ENCODE measurements at regions not wholly inside any gene's neighbourhood (a gene's known extent, or its start where the extent isn't known, plus 50 kb on each side); places are given as distances from the start of the nearest gene placed in this dataset.

GRCh38 chrX:42028109-42028508, 104.8 kb upstream of the CASK start:
- H3F3A ChIP-seq (ENCODE audit: insufficient read depth): no peaks in the 10 kb centered on the region
- H3K79me2 ChIP-seq (ENCODE audit: insufficient read depth, low read length): no peaks in the 10 kb centered on the region
- H3K4me3 ChIP-seq (ENCODE audit: insufficient read depth, low read length, poor library complexity, severe bottlenecking): no peak overlapping the region
- no peaks in the 10 kb centered on the region for H4K20me1 ChIP-seq (ENCODE audit: low read depth, low read length)
- TF ChIP-seq CTCF (IDR thresholded peaks at IDR 0.05; ENCODE audit: insufficient read depth, low read length, poor library complexity, severe bottlenecking) (no peak), EZH2phosphoT487 (conservative IDR thresholded peaks at IDR 0.05; ENCODE audit: low read length) (no peak)
- no peak overlapping the region for H2AFZ ChIP-seq (ENCODE audit: low read depth, low read length, severe bottlenecking)
- no peaks in the 10 kb centered on the region for H3K36me3 ChIP-seq (ENCODE audit: low read length)
- H3K9me2 ChIP-seq (replicated peaks; ENCODE audit: insufficient read depth, low read length): no peaks in the 10 kb centered on the region
- no peak overlapping the region for H3K27ac ChIP-seq (ENCODE audit: low read depth, low read length)
- H3K9ac ChIP-seq (ENCODE audit: low read length): no peak overlapping the region
- no peaks in the 10 kb centered on the region for H3K9me3 ChIP-seq (ENCODE audit: insufficient read depth, low read length)
- no peaks in the 10 kb centered on the region for H3K27me3 ChIP-seq (ENCODE audit: low read length)
- H3K4me2 ChIP-seq (ENCODE audit: low read depth, low read length, poor library complexity, severe bottlenecking): no peak overlapping the region

- H3K9me3 ChIP-seq (ENCODE audit: insufficient read depth, low read length): no peaks in the 10 kb centered on the region
- H2AFZ ChIP-seq (ENCODE audit: low read depth, low read length, severe bottlenecking): no peak overlapping the region
- no peaks in the 10 kb centered on the region for H3F3A ChIP-seq (ENCODE audit: insufficient read depth)
- no peaks in the 10 kb centered on the region for H3K27me3 ChIP-seq (ENCODE audit: low read length)
- H3K27ac ChIP-seq (ENCODE audit: low read depth, low read length): no peak overlapping the region
- H3K79me2 ChIP-seq (ENCODE audit: insufficient read depth, low read length): no peaks in the 10 kb centered on the region
- no peak overlapping the region for H3K9ac ChIP-seq (ENCODE audit: low read length)
- H3K36me3 ChIP-seq (ENCODE audit: low read length): no peaks in the 10 kb centered on the region
- no peaks in the 10 kb centered on the region for H4K20me1 ChIP-seq (ENCODE audit: low read depth, low read length)
- TF ChIP-seq EZH2phosphoT487 (conservative IDR thresholded peaks at IDR 0.05; ENCODE audit: low read length): no peak
- TF ChIP-seq CTCF (IDR thresholded peaks at IDR 0.05; ENCODE audit: insufficient read depth, low read length, poor library complexity, severe bottlenecking): no peak
- no peaks in the 10 kb centered on the region for H3K9me2 ChIP-seq (replicated peaks; ENCODE audit: insufficient read depth, low read length)
- no peak overlapping the region for H3K4me2 ChIP-seq (ENCODE audit: low read depth, low read length, poor library complexity, severe bottlenecking)
- H3K4me3 ChIP-seq (ENCODE audit: insufficient read depth, low read length, poor library complexity, severe bottlenecking): no peak overlapping the region
These were observed 104.1 kb upstream of the CASK start for GRCh38 chrX:42027367-42028000.

GRCh38 chrX:42025861-42026260, 102.5 kb upstream of the CASK start:
- H3K79me2 ChIP-seq (ENCODE audit: insufficient read depth, low read length): no peaks in the 10 kb centered on the region
- H3K27ac ChIP-seq (ENCODE audit: low read depth, low read length): no peak overlapping the region
- no peak overlapping the region for H3K4me2 ChIP-seq (ENCODE audit: low read depth, low read length, poor library complexity, severe bottlenecking)
- no peaks in the 10 kb centered on the region for H3K9me3 ChIP-seq (ENCODE audit: insufficient read depth, low read length)
- H4K20me1 ChIP-seq (ENCODE audit: low read depth, low read length): no peaks in the 10 kb centered on the region
- no peaks in the 10 kb centered on the region for H3K9me2 ChIP-seq (replicated peaks; ENCODE audit: insufficient read depth, low read length)
- no peak overlapping the region for H2AFZ ChIP-seq (ENCODE audit: low read depth, low read length, severe bottlenecking)
- H3K36me3 ChIP-seq (ENCODE audit: low read length): no peaks in the 10 kb centered on the region
- no peaks in the 10 kb centered on the region for H3F3A ChIP-seq (ENCODE audit: insufficient read depth)
- no peak for TF ChIP-seq CTCF (IDR thresholded peaks at IDR 0.05; ENCODE audit: insufficient read depth, low read length, poor library complexity, severe bottlenecking)
- TF ChIP-seq EZH2phosphoT487 (conservative IDR thresholded peaks at IDR 0.05; ENCODE audit: low read length): no peak
- no peaks in the 10 kb centered on the region for H3K27me3 ChIP-seq (ENCODE audit: low read length)
- H3K4me3 ChIP-seq (ENCODE audit: insufficient read depth, low read length, poor library complexity, severe bottlenecking): no peak overlapping the region
- H3K9ac ChIP-seq (ENCODE audit: low read length): no peak overlapping the region

Measured in SU-DHL-6 (cell line).